Activated CD4-positive, alpha-beta T cell treated with anti-CD3 and anti-CD28 coated beads, Interleukin-2, amount 50 U/mL, for 16 hours (primary cell): ENCODE measurements at regions not wholly inside any gene's neighbourhood (a gene's known extent, or its start where the extent isn't known, plus 50 kb on each side); places are given as distances from the start of the nearest gene placed in this dataset.
A peak's percentile ranks its signal among the peaks of the same experiment; 100 is the strongest.
"Not testable (repeated sequence)": the region's sequence is repeated elsewhere in the genome, so short reads cannot be mapped to it uniquely, and the experiment has no call there.

Source experiments
- DNase-seq: peaks from one replicate; pipeline ENCODE4 v3.0.0-alpha.2; 2020

DNA sequence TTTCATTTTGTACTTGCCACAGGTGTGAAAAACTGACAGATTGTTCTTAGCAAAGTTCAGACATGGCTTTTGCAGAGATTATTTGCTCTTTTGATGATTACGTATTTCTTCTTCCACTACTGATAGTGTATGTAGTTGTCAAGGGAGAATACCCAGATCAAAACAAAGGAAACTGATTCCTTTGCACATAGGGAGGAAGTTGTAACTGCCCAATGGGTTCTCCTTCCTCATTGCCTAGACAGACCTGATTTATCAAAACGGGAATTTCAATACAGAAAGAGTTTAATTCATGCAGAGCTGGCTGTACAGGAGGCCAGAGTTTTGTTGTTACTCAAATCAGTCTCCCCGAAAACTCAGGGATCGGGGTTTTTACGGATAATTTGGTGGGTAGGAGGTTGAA, 214.7 kb downstream of the BCAS1 start:
- DNase-seq: no peak

DNA sequence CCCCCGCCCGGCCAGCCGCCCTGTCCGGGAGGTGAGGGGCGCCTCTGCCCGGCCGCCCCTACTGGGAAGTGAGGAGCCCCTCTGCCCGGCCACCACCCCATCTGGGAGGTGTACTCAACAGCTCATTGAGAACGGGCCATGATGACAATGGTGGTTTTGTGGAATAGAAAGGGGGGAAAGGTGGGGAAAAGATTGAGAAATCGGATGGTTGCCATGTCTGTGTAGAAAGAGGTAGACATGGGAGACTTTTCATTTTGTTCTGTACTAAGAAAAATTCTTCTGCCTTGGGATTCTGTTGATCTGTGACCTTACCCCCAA, 215.8 kb downstream of the BCAS1 start:
- DNase-seq: not testable (repeated sequence)

DNA sequence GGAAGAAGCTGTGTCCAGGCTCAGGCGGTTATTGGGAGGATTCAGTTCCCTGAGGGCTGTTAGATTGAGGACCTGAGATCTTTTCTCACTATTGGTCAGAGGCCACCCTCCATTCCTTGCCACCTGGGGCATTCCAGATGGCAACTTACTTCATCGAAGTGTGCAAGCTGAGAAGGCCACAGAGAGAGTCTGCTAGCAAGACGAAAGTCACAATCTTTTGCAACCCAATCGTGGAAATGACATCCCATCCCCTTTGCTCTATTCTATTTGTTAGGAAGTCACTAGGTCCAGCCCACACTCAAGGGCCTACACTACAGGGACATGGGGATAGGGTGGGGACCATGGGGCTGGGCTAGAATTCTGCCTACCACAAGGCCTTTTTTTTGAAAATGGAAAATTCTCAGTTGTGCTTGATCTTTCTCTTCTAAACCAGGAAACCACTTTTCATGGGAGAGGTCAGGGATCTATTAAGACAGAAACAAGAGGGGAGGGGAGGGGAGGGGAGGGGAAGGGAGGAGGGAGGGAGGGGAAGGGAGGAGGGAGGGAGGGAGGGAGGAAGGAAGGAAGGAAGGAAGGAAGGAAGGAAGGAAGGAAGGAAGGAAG, 217.2 kb downstream of the BCAS1 start:
- DNase-seq: no peak

DNA sequence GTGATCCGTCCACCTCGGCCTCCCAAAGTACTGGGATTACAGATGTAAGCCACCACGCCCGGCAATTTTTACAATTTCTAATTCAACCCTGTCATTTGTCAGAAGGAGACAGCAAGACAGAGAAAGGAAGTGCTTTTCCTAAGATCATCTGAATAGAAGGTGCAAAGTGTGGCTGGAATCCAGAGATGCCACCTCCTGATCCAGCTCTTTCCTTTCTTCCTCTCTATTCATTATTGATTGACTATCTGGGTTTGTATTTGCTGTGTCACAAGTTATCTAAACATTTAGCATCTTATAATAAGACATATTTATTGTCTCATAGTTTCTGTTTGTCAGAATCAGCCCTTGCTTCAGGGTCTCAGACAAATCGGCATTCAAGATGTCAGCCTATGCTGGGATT, 217.7 kb downstream of the BCAS1 start:
- DNase-seq: no peak

DNA sequence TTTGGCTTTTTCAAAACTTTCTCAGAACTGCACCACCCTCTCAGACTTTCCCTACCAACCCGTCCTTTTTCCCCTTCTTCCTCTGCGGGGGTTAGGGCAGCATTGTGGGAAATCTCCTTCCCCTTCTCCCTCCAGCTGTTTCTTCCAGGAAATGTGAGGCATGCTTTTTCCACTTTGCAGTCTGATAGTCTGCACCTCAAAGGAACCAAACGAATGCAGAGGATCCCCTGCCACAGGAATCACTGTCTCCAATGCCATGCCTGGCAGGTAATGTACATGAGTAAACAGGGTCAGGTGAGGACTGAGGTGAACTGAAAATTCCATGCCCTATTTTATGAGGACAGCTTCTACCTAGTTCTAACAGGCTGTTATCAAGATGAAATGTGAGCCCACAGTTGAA, 218.4 kb downstream of the BCAS1 start:
- no peak for DNase-seq

DNA sequence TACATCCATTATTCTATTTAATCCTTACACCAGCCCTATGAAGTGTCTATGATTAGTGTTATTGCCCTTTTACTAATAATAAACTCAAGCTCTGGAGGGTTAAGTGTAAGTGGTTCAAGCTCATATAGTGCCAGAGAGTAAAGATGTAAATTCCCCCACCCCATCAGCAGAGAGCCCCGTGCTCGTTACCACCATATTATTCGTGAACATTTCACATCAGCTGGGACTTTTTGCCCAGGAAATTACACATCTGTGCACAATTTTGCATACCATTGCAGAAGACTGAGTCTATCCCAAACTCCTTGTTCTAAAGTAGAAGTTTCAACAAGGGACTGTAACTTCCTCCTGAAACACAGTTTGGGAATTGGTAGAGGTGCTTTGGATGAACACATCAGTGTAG, 220.1 kb downstream of the BCAS1 start:
- no peak for DNase-seq

DNA sequence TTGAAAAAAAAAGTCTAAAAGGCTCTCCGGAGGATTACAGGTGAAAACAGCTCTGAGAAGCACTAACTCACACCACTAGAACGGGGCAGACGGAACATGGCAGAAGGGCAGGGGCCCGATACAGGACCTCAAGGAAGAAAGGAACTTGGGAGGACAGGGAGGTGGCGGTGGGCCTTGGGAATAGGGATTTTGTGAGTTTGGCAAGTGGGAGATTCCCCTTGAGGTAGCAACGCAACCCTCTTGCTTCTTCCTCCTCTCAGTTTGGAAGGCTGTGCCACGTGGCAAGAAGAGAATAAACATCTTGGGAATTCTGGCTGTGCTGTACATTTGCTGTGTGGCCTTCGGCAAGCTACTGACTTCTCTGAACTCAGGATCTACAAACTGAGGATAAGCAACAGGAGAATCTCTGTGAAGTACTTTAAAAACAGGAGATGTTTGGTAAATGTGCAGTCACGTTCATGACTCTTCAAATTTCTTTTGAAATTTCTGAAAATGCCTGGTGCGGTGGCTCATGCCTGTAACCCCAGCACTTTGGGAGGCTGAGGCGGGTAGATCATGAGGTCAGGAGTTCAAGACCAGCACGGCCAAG, 220.8 kb downstream of the BCAS1 start:
- DNase-seq: no peak

DNA sequence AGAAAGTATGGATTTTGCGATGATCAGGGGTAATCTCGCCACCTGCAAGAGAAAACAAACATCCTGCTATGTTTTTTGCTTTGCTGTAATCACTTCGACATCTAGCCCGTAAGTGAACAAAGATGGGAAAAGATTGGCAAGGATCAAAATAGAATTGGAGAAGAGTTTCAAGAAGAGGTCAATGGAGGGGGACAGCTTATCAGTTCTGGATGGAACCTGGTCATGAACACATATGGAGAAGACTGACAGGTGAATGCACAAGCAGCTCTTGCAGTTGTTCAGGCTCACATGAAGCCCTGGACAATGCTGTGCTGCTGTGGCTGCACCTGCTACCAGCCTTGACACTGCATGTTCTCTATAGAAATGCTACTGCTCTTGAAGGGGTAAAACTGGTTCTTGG, 222.1 kb downstream of the BCAS1 start:
- no peak for DNase-seq

DNA sequence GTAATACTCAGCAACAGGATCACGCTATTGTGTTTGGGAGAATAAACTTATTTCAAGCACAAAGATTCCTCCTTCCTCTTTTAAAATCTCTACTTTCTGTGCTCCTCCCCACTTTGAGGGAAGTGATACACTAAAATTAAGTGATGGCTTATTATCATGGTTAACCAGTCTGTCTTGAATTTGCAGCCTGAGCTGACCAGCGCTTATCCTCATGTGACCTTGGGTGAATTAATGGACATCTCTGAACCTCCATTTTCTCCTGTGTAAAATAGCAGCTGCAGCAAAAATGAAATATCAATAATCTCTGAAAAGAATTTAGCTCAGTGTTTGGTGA, 222.6 kb downstream of the BCAS1 start:
- no peak for DNase-seq

DNA sequence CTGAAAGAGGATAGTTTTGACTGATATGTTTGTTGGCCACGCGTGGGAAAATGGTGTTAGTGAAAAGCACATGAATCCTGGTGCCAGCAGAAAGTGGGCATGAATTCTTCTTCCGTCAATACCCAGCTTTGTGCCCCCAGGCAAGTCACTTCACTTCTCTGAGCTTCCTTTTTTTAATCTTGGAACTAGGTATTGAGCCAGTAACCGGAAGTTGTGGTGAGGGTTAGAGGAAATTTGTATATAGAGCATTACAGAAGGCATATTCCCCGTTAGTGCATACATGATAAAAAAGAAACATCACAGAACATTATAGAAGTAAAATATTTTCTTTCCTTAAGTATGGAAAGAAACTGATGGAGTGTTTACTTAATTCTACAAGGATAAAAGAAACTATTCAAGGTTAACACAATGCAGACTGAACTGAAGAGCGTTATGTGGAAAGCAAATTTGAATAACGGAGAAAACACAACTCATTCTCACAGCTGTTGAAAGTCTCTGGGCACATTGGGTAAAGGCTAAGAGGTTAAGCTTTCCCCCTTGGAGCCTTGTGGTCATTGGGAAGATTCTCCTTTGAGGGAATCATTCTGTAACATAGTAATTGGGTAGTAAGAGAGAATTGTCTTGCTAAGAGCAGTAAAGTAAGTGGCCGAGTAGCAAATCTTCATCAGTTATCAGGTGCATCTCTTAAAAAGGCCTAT, 223.1 kb downstream of the BCAS1 start:
- DNase-seq: peak; percentile 41

DNA sequence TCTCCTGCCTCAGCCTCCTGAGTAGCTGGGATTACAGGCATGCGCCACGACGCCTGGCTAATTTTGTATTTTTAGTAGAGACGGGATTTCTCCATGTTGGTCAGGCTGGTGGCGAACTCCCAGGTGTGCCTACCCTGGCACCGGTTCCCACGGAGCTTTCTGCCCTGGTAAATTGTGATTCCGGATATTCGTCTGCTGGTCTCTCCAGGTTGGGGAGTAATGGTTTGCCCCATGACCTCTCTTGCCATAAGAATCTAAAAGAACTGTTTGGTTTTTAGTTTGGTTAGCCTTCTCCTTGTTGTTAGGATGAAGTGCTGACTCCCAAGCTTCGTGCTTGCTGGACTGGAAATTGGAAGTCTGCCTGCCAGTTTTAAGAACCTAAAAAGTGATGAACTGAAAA, 223.8 kb downstream of the BCAS1 start:
- no peak for DNase-seq

DNA sequence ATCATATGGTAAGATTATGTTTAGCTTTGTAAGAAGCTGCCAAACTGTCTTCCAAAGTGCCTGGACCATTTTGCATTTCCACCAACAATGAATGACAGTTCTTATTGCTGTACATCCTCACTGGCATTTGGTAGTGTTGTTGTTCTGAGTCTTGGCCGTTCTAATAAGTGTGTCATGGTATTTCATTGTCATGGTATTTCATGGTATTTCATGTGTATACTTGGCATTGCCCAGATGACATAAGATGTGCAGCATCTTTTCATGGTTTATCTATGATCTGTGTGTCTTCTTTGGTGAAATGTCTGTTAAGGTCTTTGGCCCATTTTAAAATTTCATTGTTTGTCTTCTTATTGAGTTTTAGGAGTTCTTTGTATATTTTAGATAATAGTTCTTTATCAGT, 224.4 kb downstream of the BCAS1 start:
- DNase-seq: no peak

DNA sequence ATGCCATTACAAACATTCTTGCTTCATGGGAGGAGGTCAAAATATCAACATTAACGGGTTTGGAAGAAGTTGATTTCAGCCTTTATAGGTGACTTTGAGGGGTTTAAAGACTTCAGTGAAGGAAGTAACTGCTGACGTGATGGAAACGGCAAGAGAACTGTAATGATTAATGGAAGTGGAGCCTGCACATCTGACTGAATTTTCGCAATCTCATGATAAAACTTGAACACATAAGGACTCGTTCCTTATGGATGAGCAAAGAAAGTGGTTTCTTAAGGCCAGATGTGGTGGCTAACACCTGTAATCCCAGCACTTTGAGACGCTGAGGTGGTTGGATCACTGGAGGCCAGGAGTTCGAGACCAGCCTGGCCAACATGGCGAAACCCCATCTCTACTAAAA, 226.1 kb downstream of the BCAS1 start:
- no peak for DNase-seq

DNA sequence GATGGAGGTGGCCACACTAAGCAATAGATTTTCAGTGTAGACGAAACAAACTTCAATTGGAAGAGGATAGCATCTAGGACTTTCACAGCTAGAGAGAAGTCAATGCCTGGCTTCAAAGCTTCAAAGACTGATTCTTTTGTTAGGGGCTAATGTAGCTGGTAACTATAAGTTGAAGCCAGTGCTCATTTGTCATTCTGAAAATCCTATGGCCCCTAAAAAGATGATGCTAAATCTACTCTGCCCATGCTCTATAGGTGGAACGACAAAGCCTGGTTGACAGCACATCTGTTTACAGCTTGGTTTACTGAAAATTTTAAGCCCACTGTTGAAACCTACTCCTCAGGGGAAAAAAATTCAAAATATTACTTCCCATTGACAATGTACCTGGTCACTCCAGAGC, 226.7 kb downstream of the BCAS1 start:
- no peak for DNase-seq

DNA sequence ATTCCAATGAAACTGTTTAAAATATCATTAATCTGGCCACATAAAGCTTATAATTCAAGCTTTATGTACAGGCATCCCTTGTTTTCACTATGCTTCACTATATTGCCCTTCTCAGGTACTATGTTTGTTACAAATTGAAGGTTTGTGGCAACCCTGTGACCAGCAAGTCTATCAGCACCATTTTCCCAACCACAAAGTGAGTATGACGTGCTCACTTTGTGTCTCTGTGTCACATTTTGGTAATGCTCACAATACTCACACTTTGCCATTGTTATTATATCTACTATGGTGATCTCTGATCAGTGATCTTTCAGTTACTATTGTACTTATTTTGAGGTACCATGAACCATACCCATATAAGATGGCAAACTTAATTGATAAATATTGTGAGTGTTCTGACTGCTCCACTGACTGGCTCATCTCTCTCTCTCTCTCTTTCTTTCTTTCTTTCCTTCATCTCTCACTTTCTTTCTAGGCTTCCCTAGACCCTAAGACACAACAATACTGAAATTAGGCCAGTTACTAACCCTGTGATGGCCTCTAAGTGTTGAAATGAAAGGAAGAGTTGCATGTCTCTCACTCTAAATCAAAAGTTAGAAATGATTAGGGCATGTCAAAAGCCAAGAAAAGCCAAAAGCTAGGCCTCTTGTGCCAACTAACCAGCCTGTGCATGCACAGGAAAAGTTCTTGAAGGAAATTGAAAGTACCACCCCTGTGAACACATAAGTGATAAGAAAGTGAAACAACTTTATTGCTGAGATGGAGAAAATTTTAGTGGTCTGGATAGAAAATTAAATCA, 227.9 kb downstream of the BCAS1 start:
- DNase-seq: peak; percentile 83

DNA sequence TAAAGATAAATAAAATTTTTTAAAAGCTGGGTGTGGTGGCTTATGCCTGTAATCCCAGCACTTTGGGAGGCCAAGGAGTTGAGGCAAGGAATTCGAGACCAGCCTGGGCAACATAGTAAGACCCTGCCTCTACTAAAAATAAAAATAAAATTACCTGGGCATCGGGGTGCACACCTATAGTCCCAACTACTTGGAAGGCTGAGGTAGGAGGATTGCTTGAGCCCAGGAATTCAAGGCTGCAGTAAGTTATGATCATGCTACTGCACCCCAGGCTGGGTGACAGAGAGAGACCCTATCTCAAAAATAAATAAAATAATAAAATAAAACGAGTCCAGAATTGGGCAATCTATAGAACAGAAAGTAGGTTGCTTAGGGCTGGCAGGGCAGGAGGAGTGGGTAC, 228.7 kb downstream of the BCAS1 start:
- DNase-seq: no peak

DNA sequence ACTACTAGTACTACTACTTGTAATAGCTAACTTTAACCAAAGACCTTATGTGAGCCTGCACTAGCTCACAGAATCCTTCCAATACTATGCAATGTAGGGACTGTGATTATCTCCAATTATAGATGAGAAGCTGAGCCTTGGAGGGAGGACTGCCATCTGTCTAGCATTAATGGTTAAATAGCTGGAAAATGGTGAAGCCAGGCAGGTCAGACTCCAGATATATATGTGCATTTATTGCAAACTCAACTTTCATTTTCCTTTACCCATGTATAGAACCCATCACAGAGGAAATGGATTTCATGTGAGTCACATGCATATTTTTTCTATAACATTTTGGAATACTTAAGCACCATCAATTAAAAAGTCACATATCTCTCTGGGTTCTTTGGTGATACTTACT, 229.9 kb downstream of the BCAS1 start:
- DNase-seq: no peak

DNA sequence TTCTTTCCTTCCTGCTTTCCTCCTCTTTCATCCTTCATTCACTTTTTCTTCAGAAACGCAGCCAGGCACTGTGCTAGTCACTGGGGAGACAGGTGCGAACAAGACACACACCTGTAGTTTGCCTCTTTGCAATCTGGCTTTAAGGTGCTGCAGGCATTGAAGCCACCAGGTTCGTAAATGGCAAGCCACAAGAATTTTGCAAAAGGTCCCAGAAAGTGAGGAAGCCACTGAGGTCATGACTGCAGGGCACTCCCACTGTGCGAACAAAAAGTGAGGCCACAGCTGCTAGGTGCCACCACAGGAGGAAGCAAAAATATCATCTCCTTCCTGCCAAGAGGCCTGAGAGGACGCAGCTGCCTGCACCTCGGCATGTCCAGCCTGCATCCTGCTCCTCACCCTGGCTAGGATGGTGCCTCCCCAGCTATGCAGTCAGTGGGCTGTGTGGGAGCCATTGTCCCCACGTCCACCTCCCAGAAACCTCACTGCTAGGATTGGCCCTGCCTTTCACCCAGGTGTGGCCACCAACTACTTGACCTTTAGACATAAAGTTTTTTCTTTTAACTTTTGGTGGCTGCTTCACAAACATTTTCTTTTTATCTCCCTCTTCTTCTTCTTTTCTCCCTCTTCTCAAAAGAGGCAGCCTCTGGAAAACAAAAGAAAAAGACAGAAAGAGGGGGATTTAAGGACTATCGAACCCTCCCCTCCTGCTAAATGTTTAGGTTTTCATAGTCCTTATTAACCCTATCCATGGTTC, 230.8 kb downstream of the BCAS1 start:
- peak; percentile 69 for DNase-seq

DNA sequence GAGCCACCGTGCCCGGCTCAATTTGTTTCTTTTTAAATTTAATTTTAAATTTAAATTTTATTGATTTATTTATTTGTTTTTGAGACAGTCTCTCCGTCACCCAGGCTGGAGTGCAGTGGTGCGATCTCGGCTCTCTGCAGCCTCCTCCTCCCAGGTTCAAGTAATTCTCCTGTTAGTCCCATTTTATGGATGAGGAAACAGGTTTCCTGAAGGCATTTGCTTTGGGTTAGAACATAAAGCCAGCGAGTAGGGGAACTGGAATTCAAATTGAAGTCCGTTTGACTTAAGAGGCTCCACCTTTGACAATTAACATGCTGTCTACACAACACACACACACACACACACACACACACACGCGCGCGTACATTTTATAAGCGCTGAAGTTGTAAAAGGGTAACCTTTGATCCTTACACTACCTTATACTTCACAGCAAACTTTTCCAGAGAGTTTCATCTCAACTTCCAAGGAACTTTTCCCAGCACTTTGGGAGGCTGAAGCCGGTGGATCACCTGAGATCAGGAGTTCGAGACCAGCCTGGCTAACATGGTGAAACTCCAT, 232.0 kb downstream of the BCAS1 start:
- no peak for DNase-seq

DNA sequence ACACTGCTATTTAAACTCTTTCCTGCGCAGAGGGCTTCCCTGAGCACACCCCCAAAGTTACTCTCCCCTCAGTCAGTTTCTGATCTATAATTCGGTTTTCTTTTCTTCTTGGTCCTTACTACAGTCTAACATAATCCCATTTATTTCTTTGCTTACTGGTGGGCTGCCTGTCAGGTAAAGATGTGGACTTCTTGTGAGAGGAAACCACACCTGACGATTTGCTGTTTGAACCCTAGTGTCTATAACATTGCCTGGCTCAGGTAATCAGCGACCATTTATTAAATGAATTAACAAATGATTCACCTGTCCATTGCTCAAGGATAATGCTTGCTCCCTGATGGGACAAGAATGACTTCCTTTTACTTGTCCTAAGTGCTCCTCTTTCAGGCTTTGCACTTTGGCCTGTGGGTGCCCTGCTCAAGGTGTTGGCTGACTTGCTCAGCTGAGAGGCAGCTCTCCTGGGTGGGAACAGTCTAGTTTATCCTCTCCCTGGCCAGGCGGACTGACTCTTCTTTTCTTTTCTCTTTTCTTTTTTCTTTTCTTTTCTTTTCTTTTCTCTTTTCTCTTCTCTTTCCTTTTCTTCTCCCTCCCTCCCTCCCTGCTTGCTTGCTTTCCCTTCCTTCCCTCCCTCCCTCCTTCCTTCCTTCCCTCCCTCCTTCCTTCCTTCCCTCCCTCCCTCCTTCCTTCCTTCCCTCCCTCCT, 233.1 kb downstream of the BCAS1 start:
- no peak for DNase-seq

DNA sequence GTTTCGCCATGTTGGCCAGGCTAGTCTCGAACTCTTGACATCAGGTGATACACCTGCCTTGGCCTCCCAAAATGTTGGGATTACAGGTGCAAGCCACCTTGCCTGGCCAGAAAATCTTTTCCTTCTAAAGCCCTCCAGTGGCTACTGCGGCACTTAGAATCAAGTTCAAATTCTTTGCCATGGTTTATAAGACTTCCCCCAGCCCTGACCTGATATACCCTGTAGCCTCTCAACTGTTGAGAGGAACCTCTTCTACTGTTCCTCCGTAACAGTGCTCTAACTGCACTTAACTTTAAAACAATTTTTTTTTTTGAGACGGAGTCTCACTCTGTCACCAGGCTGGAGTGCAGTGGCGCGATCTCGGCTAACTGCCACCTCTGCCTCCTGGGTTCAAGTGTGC, 235.6 kb downstream of the BCAS1 start:
- no peak for DNase-seq

DNA sequence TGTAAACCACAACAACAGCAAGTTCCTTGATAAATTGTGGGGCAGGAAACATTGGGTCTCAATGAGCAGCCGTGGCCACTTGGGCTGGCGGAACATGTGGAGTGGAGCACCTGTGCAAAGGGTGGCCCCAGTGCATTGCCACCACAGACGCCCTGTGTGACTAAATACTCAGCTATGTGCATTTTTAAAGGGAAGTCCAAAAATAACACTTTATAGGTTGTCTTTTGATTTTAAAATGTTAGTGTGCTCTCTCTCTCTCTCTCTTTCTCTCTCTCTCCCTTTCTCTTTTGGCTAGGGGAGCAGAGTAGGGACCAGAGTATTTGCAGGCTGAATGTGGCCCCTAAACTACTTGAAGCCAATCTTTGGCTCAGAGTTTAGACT, 236.3 kb downstream of the BCAS1 start:
- no peak for DNase-seq
